HG02973 (cell line): ENCODE measurements at regions not wholly inside any gene's neighbourhood (a gene's known extent, or its start where the extent isn't known, plus 50 kb on each side); places are given as distances from the start of the nearest gene placed in this dataset.
A peak's percentile ranks its signal among the peaks of the same experiment; 100 is the strongest.

Source experiments
- ATAC-seq: cut with Tn5 transposase; IDR thresholded peaks from one replicate; pipeline ENCODE4 v1.9.1; 2021; ENCODE audit warnings: moderate library complexity; ENCODE audit not compliant: unreplicated experiment

- no peak for ATAC-seq
Observed at GRCh38 chr14:73800970-73801515, 50.6 kb upstream of the PTGR2 start.

- no peak for ATAC-seq
Observed at GRCh38 chr14:73797543-73798265, 53.9 kb upstream of the PTGR2 start.

GRCh38 chr14:73796893-73797542 is 54.6 kb upstream of the PTGR2 start:
- ATAC-seq: no peak

- ATAC-seq: no peak
Observed at GRCh38 chr14:73796415-73796814, 55.2 kb upstream of the PTGR2 start.

- ATAC-seq: no peak
Observed at GRCh38 chr14:73795974-73796373, 55.7 kb upstream of the PTGR2 start.

- no peak for ATAC-seq
Observed at GRCh38 chr14:73795466-73795865, 56.2 kb upstream of the PTGR2 start.

GRCh38 chr14:73794146-73794545 is 57.5 kb upstream of the PTGR2 start:
- no peak for ATAC-seq

- no peak for ATAC-seq
Observed at GRCh38 chr14:73792481-73792880, 59.1 kb upstream of the PTGR2 start.

- no peak for ATAC-seq
Observed at GRCh38 chr14:73789989-73790581, 61.5 kb upstream of the PTGR2 start.

GRCh38 chr14:73788701-73789551 is 62.7 kb upstream of the PTGR2 start:
- ATAC-seq: no peak

GRCh38 chr14:73788317-73788598 is 63.4 kb upstream of the PTGR2 start:
- no peak for ATAC-seq

GRCh38 chr14:73787486-73788316 is 63.9 kb upstream of the PTGR2 start:
- ATAC-seq: no peak

GRCh38 chr14:73786636-73787485 is 64.8 kb upstream of the PTGR2 start:
- ATAC-seq: peak; percentile 38

- no peak for ATAC-seq
Observed at GRCh38 chr14:73785834-73786635, 65.6 kb upstream of the PTGR2 start.

- ATAC-seq: no peak
Observed at GRCh38 chr14:73785336-73785833, 66.2 kb upstream of the PTGR2 start.

GRCh38 chr14:73784988-73785313 is 66.7 kb upstream of the PTGR2 start:
- no peak for ATAC-seq

- no peak for ATAC-seq
Observed at GRCh38 chr14:73784181-73784987, 67.2 kb upstream of the PTGR2 start.
